ENCODE measurements at regions not wholly inside any gene's neighbourhood (a gene's known extent, or its start where the extent isn't known, plus 50 kb on each side); places are given as distances from the start of the nearest gene placed in this dataset.

- TF ChIP-seq EZH2phosphoT487 (IDR thresholded peaks at IDR 0.05): no peak
- no peak for TF ChIP-seq CTCF (IDR thresholded peaks at IDR 0.05)
Observed at GRCh38 chr14:94890785-94891184, 120.9 kb upstream of the GSC start.

Data from neural progenitor cell (in vitro differentiated cells).